ENCODE measurements at regions not wholly inside any gene's neighbourhood (a gene's known extent, or its start where the extent isn't known, plus 50 kb on each side); places are given as distances from the start of the nearest gene placed in this dataset.
"Not testable (repeated sequence)": the region's sequence is repeated elsewhere in the genome, so short reads cannot be mapped to it uniquely, and the experiment has no call there.

DNA sequence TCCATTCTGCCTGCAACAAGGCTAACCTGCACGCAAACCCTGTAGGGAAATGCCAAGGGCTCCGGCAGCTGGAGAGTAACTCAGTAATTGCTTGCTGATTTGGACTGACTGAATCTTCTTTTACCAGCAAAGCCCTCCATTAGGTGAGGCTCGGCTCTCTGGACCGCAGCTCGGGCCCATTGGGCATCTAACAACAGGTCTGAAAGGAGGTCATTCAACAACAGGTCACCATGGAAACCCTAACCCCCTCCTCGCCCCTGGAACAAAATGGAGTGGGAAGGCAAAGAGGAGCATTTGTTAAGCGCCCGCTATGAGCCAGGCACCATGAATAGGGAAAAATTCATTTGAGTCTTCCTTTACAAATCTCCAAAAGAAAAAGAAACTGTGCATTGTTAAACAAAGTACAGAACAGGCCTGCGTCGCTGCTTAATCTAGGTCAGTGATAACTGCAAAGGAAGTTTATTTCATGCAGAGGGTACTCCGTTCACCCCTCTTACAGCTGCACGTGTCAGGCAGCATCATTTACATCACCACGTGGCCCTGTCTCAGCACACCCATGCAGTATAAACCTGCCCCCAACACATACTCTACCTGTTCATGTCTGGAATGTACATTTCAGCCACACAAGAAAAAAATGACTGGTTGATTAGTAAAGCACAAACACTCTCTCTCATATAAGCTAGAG is 248.8 kb upstream of the NEBL start:
- DNase-seq (ENCODE audit: low read depth) = no peak

DNA sequence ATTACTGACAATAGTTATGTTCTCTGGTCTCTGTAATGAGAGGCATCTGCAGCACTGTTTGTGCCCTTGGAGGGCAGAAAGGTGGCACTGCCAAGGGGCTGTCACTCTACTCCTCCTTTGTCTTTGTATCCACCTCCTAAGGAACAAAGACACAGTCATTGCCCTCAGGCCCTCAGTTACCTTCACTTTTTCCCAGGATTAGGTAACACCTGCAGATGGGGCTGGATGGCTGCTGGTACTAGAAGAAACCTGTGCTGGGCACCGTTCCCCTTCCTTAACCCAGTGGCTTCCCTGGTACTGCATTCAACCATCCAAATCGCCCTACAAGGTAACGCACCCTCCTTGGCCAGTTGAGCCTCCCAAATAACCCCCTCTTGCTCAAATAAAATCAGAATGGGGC is 246.9 kb upstream of the NEBL start:
- DNase-seq (ENCODE audit: low read depth) = no peak

DNA sequence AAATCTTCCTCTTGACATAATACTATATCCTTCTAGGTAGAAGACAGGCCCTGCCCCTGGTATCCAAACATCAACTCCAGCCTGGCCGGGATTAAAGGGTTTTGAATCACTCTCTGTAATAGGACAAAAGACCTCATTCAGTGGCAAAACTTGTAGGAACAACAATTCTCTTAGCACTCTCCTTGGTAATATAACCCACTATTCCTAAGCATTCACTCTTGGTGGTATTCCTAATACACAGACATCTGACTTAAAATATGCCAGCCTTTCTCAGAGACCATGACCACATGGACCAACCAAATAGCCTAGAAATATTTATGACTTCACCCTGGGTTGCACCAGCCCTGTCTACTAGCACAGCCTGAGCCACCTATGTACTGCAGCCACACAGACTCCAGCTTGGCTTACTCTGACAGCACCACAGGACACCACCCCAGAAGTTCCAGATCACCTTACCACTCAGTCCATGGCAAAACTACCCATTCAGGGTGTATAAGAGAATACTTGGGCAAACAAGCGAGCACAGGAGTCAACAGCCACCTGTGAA is 244.9 kb upstream of the NEBL start:
- DNase-seq (ENCODE audit: low read depth) = no peak

GRCh38 chr10:21138769-21139340 is 241.7 kb upstream of the NEBL start:
- no peak for DNase-seq (ENCODE audit: low read depth)

DNA sequence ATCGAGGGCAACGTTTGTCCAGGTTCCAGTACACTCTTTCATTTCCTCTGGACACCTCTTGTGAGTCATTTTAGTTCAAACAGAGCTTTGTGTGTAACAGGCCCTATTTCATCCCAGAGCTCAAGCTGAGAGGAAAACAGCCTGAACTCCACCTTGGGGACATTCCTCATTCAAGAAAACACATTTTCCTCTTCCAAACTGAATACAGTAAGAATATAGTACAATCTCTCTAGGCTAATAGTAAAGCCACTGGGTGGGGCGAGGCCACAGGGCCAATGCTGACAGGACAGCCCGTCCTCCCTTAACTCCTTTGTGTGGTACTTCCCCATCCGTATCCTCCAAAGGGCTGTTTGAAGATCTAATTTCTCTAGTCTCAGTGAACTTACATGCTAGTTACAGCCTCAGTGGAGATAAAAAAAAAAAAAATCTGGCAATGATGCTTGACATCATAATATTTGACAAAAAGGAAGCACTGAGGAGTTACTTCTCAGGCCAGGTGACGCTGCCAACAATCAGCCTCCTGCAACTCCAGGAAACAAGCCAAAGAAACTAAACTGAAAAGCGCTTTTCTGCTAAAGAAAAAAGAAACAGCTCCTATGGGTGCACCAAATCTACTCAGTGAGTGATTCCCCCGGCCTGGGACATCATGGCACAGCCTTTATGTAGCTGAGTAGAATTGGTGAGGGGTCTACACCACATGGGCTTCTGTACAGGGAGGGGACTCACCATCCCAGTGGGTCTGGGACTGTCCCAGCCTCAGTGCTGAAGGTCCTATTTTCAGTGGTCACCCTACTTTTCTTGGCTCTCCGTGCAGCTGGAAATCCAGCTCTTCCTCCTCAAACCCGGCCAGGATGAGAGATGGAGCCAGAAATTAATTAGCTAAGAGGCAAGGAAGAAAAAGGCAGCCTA is 238.2 kb upstream of the NEBL start:
- peak; percentile 81 for DNase-seq (ENCODE audit: low read depth)

DNA sequence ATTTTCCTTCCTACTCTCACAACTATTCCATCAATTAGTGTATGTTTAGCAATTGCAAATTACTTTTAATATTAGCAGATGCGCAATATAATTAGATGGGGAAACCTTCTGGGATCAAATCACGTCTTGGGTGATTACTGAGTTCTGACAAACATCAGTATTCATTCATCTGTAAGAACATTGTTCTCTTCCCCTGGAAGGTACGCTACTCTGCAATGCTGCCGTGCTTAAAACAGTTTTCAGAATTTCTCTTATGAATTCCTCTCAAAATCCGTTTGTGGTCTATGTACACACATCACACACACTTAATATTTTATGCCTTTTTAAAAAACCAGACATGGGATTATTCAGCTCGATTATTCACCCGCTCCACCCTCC is 237.5 kb upstream of the NEBL start:
- DNase-seq (ENCODE audit: low read depth) = no peak

GRCh38 chr10:21130683-21131442 is 233.8 kb upstream of the NEBL start:
- no peak for DNase-seq (ENCODE audit: low read depth)

- no peak for DNase-seq (ENCODE audit: low read depth)
Measured at GRCh38 chr10:21130108-21130507, 233.0 kb upstream of the NEBL start.

- DNase-seq (ENCODE audit: low read depth) = no peak
Measured at GRCh38 chr10:21125471-21126228, 228.5 kb upstream of the NEBL start.

DNA sequence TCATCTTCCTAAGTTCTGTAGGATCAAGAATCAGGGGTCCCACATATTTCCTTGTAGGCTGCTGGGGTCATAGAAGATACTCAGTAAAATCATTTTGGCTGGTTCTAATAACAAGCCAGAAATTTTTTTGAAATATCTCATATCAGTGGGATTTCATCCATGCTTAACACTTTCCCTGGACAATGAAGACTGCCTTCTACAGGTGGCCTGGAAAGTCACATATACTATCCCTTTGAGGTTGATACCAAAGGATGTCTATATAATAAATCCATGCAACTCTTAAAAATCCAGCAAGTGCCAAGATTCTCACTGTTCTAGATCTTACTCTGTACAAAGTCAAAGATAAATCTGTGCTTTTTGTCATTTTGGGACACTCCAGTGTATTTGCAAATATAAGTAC is 225.8 kb upstream of the NEBL start:
- DNase-seq (ENCODE audit: low read depth) = no peak

DNA sequence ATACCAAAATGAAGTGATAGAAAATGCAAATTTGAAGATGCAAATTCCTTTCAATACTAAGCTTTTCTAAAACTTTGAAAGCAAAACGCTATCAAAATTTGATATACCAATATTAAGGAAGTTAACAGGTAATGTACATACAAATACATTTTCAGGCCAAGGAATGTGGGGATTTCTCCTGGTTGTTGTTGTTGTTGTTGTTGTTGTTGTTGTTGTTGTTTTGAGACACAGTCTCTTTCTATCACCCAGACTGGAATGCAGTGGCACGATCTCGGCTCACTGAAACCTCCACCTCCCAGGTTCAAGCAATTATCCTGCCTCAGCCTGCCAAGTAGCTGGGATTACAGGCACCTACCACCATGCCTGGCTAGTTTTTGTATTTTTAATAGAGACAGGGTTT is 224.7 kb upstream of the NEBL start:
- DNase-seq (ENCODE audit: low read depth) = not testable (repeated sequence)

- no peak for DNase-seq (ENCODE audit: low read depth)
Measured at GRCh38 chr10:21114683-21115082, 217.6 kb upstream of the NEBL start.

DNA sequence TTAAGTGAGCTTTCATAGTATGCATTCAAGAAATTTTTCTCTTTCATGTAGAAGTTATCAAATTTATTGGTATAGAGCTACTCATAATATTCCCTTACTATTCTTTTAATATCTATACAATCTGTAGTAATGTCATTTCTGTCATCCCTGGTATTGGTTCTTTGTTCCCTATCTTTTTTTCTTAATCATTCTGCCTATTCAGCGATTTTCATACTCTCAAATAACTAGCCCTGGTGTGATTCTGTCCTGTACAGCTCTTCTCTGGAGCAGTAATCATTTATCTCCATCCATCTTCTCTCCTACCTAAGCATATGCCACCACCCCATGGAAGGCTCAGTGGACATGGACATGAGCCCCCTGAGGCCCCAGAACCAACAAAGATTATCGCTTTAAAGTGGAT is 213.2 kb upstream of the NEBL start:
- DNase-seq (ENCODE audit: low read depth) = no peak

DNA sequence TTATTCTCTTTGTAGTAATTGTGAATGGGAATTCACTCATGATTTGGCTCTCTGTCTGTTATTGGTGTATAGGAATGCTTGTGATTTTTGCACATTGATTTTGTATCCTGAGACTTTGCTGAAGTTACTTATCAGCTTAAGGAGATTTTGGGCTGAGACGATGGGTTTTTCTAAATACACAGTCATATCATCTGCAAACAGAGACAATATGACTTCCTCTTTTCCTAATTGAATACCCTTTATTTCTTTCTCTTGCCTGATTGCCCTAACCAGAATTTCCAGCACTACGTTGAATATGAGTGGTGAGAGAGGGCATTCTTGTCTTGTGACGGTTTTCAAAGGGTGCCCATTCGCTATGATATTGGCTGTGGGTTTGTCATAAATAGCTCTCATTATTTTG is 209.8 kb upstream of the NEBL start:
- not testable (repeated sequence) for DNase-seq (ENCODE audit: low read depth)

GRCh38 chr10:21105331-21105730 is 208.2 kb upstream of the NEBL start:
- not testable (repeated sequence) for DNase-seq (ENCODE audit: low read depth)

DNA sequence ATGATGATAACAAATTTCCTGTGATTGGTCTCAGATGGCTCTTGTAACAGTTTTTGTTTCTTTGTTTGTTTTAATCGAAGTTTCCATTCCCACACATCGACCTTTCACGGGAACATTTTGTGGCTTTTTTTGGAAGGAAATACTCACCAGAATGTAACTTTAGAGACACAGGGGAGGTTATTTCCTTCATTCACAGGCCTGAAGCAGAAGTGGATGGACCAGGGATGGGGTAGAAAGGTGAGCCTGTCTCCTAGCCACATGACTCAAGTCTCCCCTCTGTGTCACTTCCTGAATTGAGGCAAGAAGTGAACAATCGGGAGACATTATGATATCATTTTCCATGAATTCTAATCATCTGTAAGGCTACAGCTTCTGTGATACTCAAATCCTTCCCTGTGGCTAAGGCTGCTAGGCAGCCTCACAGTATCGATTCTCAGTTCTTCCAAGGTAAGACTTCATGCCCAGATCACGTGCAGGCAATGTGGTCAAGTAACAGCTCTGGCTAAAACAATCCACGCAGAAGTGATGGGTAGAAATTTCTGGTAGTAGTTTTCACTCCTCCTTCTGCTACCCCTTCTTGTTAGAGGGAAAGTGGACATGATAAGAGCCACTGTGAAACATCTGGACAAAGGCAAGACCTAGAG is 203.9 kb upstream of the NEBL start:
- peak; percentile 66 for DNase-seq (ENCODE audit: low read depth)

- no peak for DNase-seq (ENCODE audit: low read depth)
Measured at GRCh38 chr10:21100190-21100589, 203.1 kb upstream of the NEBL start.

GRCh38 chr10:21099291-21100062 is 202.4 kb upstream of the NEBL start:
- no peak for DNase-seq (ENCODE audit: low read depth)

- DNase-seq (ENCODE audit: low read depth) = no peak
Measured at GRCh38 chr10:21097926-21098355, 200.8 kb upstream of the NEBL start.
